ENCODE measurements at regions not wholly inside any gene's neighbourhood (a gene's known extent, or its start where the extent isn't known, plus 50 kb on each side); places are given as distances from the start of the nearest gene placed in this dataset.
"Not testable (repeated sequence)": the region's sequence is repeated elsewhere in the genome, so short reads cannot be mapped to it uniquely, and the experiment has no call there.

GRCh38 chr12:8282181-8282580 is 54.8 kb upstream of the FAM90A1 start:
- not testable (repeated sequence) for H3K9me3 Mint-ChIP-seq; H3K27ac Mint-ChIP-seq; H3K4me3 Mint-ChIP-seq; H3K36me3 Mint-ChIP-seq (ENCODE audit: low read depth); H3K4me1 Mint-ChIP-seq (ENCODE audit: low read depth)
- H3K27me3 Mint-ChIP-seq (ENCODE audit: low read depth) = peaks cover 11% of the 10 kb centered on the region

DNA sequence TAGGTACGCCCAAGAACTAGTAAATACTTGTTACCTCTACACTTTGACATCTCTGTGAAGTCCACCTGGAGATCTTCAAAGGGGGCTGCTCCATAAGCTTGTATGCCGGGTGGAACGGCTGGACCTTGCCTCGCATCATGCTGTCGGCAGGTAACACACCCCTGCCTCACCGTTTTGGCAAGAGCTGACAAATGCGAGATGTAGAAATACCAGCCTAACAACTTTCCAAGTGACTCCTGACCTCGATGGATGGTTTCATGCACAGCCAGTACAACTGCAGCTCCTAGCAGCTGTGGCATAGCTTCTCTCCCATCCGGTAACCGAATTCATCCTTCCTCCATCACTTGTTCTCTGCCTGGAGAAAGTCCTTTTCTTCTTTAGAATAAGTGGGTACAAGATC is 58.3 kb upstream of the FAM90A1 start:
- H3K27ac Mint-ChIP-seq; H3K4me3 Mint-ChIP-seq; H3K4me1 Mint-ChIP-seq (ENCODE audit: low read depth); H3K36me3 Mint-ChIP-seq (ENCODE audit: low read depth); H3K9me3 Mint-ChIP-seq: not testable (repeated sequence)
- H3K27me3 Mint-ChIP-seq (ENCODE audit: low read depth) = peaks cover 11% of the 10 kb centered on the region

DNA sequence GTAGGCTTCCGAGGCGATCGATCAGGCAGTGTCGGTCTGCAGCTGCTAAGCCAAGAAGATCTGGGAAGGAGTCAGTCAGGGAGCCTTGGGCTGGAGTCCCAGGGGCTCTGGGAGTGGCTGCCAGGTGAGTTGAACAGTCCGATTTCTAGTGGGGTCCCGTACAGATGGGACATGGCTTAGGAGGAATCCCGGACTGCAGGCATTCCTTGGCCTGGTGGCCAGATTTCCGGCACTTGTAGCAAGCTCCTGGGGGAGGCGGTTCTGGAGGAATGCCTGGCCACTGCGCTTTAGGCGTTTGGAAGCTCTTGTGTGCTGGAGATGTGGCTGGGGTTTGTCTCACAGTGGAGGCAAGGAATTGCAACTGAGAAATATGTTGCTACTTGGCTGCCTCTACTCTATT is 64.3 kb upstream of the FAM90A1 start:
- H3K36me3 Mint-ChIP-seq (ENCODE audit: low read depth); H3K4me3 Mint-ChIP-seq; H3K27me3 Mint-ChIP-seq (ENCODE audit: low read depth); H3K9me3 Mint-ChIP-seq; H3K27ac Mint-ChIP-seq; H3K4me1 Mint-ChIP-seq (ENCODE audit: low read depth): not testable (repeated sequence)

DNA sequence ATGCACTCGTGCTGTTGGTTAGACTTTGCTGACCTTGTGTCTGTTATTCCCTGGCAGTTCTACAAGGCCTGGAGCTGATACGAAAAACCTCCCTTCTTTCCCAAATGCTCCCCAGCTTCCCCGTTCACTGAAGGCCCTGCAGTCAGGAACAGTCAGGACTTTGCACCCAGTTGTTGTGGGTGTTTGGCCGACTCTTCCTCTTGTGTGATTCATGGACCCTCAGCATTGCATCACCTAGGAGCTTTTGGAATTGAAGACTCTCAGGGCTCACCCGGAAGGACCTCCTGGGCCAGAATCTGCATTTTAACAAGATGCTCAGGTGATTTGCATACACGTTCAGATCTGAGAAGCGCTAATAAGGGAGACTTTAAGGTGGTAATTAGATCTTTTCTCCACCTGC is 67.2 kb upstream of the FAM90A1 start:
- H3K4me3 Mint-ChIP-seq; H3K9me3 Mint-ChIP-seq; H3K27me3 Mint-ChIP-seq (ENCODE audit: low read depth); H3K27ac Mint-ChIP-seq; H3K4me1 Mint-ChIP-seq (ENCODE audit: low read depth); H3K36me3 Mint-ChIP-seq (ENCODE audit: low read depth): not testable (repeated sequence)

- not testable (repeated sequence) for H3K27ac Mint-ChIP-seq; H3K36me3 Mint-ChIP-seq (ENCODE audit: low read depth); H3K4me1 Mint-ChIP-seq (ENCODE audit: low read depth); H3K27me3 Mint-ChIP-seq (ENCODE audit: low read depth); H3K9me3 Mint-ChIP-seq; H3K4me3 Mint-ChIP-seq
These were observed 81.2 kb upstream of the FAM90A1 start for GRCh38 chr12:8308611-8309010.

DNA sequence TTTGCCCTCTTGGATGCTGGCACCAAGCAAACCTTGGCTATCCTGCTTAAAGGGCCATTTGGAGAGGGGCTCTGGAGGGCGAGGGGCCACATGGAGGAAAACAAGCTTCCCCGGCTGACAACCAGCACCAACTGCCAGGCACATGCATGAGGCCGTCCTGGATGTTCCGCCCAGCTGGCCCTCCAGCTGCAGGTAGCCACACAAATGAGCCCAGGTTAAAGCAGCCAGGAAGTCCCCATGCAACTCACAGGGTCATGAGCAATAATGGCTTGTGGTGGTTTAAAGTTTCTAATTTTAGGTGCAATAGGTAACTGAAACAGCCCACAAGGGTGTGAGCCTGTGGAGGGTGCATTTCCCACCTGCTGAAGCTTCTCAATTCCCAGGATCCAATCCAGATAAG is 88.6 kb upstream of the FAM90A1 start:
- not testable (repeated sequence) for H3K36me3 Mint-ChIP-seq (ENCODE audit: low read depth); H3K27ac Mint-ChIP-seq; H3K4me3 Mint-ChIP-seq; H3K9me3 Mint-ChIP-seq
- peaks cover 23% of the 10 kb centered on the region for H3K4me1 Mint-ChIP-seq (ENCODE audit: low read depth)
- peaks cover 10% of the 10 kb centered on the region for H3K27me3 Mint-ChIP-seq (ENCODE audit: low read depth)

DNA sequence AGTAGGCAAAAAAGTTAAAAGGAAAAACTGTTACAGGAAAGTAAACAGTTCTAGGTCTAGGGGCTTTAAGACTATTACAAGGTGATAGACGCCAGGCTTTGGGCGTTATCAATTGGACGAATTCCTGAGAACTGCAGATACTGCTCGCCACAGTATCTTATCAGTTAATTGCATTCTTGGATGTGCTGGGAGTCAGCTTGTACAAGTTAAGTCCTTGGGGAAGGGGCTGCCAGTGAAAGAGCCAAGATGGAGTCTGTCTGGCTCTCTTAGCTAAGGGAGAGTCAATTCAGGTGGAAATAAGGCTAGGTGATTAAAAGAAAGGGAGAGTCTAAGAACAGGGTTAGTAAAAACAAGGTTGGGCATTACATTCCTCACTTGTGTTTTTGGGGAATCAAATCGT is 90.3 kb upstream of the FAM90A1 start:
- H3K9me3 Mint-ChIP-seq; H3K36me3 Mint-ChIP-seq (ENCODE audit: low read depth); H3K4me3 Mint-ChIP-seq; H3K27ac Mint-ChIP-seq: not testable (repeated sequence)
- Mint-ChIP-seq H3K27me3 (ENCODE audit: low read depth) (peaks cover 16% of the 10 kb centered on the region), H3K4me1 (ENCODE audit: low read depth) (peaks cover 22% of the 10 kb centered on the region)

- Mint-ChIP-seq H3K27ac (peak overlapping the region; percentile 66), H3K4me1 (ENCODE audit: low read depth) (peaks cover 20% of the 10 kb centered on the region), H3K4me3 (peak overlapping the region; percentile 68), H3K27me3 (ENCODE audit: low read depth) (peaks cover 22% of the 10 kb centered on the region)
- H3K36me3 Mint-ChIP-seq (ENCODE audit: low read depth); H3K9me3 Mint-ChIP-seq: not testable (repeated sequence)
These were observed 92.9 kb upstream of the FAM90A1 start for GRCh38 chr12:8320251-8320730.

- not testable (repeated sequence) for H3K27ac Mint-ChIP-seq; H3K9me3 Mint-ChIP-seq; H3K36me3 Mint-ChIP-seq (ENCODE audit: low read depth)
- H3K4me1 Mint-ChIP-seq (ENCODE audit: low read depth) = peaks cover 20% of the 10 kb centered on the region
- H3K27me3 Mint-ChIP-seq (ENCODE audit: low read depth) = peaks cover 22% of the 10 kb centered on the region
- peak overlapping the region; percentile 68 for H3K4me3 Mint-ChIP-seq
These were observed 93.5 kb upstream of the FAM90A1 start for GRCh38 chr12:8320791-8321370.

GRCh38 chr12:8325145-8325839 is 97.9 kb upstream of the FAM90A1 start:
- H3K27me3 Mint-ChIP-seq (ENCODE audit: low read depth) = peaks cover 12% of the 10 kb centered on the region
- not testable (repeated sequence) for H3K36me3 Mint-ChIP-seq (ENCODE audit: low read depth); H3K27ac Mint-ChIP-seq; H3K4me1 Mint-ChIP-seq (ENCODE audit: low read depth); H3K4me3 Mint-ChIP-seq; H3K9me3 Mint-ChIP-seq

DNA sequence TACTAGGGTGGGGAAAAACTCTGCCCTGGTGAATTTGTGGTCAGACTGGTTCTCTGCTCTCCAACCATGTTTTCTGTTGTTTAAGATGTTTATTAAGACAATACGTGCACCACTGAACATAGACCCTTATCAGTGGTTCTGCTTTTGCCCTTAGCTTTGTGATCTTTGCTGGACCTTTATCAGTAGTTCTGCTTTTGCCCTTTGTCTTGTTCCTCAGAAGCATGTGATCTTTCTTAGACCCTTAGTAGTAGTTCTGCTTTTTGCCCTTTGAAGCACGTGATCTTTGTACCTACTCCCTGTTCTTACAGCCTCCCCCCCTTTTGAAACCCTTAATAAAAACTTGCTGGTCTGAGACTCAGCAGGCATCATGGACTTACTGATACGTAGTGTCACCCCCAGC is 101.4 kb upstream of the FAM90A1 start:
- H3K27me3 Mint-ChIP-seq (ENCODE audit: low read depth); H3K4me3 Mint-ChIP-seq; H3K27ac Mint-ChIP-seq; H3K36me3 Mint-ChIP-seq (ENCODE audit: low read depth); H3K4me1 Mint-ChIP-seq (ENCODE audit: low read depth); H3K9me3 Mint-ChIP-seq: not testable (repeated sequence)

GRCh38 chr12:8332373-8332772 is 105.0 kb upstream of the FAM90A1 start:
- H3K27ac Mint-ChIP-seq; H3K4me1 Mint-ChIP-seq (ENCODE audit: low read depth); H3K27me3 Mint-ChIP-seq (ENCODE audit: low read depth); H3K9me3 Mint-ChIP-seq; H3K36me3 Mint-ChIP-seq (ENCODE audit: low read depth); H3K4me3 Mint-ChIP-seq: not testable (repeated sequence)

- H3K4me1 Mint-ChIP-seq (ENCODE audit: low read depth); H3K27ac Mint-ChIP-seq; H3K4me3 Mint-ChIP-seq; H3K36me3 Mint-ChIP-seq (ENCODE audit: low read depth); H3K9me3 Mint-ChIP-seq; H3K27me3 Mint-ChIP-seq (ENCODE audit: low read depth): not testable (repeated sequence)
These were observed 104.7 kb upstream of the CLEC6A start for GRCh38 chr12:8351073-8351472.

- peaks cover 13% of the 10 kb centered on the region for H3K27me3 Mint-ChIP-seq (ENCODE audit: low read depth)
- not testable (repeated sequence) for H3K4me3 Mint-ChIP-seq; H3K9me3 Mint-ChIP-seq; H3K4me1 Mint-ChIP-seq (ENCODE audit: low read depth); H3K27ac Mint-ChIP-seq; H3K36me3 Mint-ChIP-seq (ENCODE audit: low read depth)
These were observed 101.0 kb upstream of the CLEC6A start for GRCh38 chr12:8354741-8355140.

- not testable (repeated sequence) for H3K27ac Mint-ChIP-seq; H3K4me3 Mint-ChIP-seq; H3K4me1 Mint-ChIP-seq (ENCODE audit: low read depth); H3K9me3 Mint-ChIP-seq; H3K36me3 Mint-ChIP-seq (ENCODE audit: low read depth)
- H3K27me3 Mint-ChIP-seq (ENCODE audit: low read depth) = peaks cover 13% of the 10 kb centered on the region
These were observed 100.2 kb upstream of the CLEC6A start for GRCh38 chr12:8355531-8355930.

DNA sequence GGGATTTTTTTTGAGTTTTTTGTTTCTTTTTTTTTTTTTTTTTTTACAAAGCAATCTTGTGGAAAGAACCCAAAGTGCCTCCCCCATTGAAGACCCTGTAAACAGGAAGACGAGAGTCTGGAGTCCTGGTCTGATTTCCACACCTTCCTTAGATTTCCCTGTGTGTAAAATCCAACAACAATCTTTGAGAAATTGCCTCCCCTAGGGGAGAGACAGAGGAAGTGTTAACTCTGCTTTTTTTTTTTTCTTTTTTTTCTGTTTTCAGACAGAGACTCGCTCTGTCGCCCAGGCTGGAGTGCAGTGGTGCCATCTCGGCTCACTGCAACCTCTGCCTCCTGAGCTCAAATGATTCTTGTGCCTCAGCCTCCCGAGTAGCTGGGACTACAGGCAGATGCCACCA is 82.0 kb upstream of the CLEC6A start:
- H3K27me3 Mint-ChIP-seq (ENCODE audit: low read depth); H3K4me1 Mint-ChIP-seq (ENCODE audit: low read depth): not testable (repeated sequence)

More for the DNA sequence above, 82.0 kb upstream of the CLEC6A start:
- H3K4me3 Mint-ChIP-seq; H3K27ac Mint-ChIP-seq; H3K36me3 Mint-ChIP-seq (ENCODE audit: low read depth); H3K9me3 Mint-ChIP-seq: not testable (repeated sequence)
